ENCODE measurements at regions not wholly inside any gene's neighbourhood (a gene's known extent, or its start where the extent isn't known, plus 50 kb on each side); places are given as distances from the start of the nearest gene placed in this dataset.

DNA sequence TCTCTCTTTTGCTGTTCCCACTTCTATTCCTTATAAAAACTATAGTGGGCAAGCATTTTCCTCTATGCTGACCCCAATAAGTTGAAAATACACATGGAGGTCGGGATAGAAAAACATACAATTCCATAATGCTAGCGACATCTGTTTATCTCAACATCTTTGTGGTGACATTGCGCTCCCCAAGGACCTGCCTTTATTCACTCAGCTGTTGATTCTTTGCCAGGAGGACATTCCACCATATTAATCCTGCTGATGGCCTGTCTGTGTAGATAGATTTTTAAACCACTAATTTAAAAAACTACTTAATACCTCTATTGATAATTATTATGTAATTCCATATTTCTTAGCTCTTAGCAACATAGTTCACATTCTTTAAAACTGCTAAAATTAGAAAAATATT lies 555.3 kb upstream of the MAP3K7 start:
- no peak for DNase-seq (ENCODE audit: low read depth in 4 of 4, low spot score in 3 of 4)

DNA sequence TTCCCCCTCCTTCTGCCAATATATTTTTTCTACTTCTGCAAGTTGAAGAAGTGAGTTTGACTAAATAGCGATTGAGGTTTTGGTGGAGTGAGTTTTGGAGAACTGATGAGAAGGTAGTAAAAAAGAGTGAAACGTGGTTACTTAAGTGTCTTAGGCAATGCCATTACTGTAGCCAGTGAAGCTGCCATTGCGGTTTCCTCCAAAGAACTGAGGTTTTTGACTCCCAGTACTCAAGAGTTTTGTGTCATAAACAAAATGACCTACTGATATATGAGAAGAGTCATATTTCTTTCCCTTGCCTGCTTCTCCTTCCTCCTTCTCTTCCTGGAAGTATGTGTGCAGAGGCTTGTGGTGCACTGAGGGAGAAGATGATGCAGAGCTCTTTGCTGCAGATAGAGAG lies 554.5 kb upstream of the MAP3K7 start:
- DNase-seq (ENCODE audit: low read depth in 4 of 4, low spot score in 3 of 4): no peak

DNA sequence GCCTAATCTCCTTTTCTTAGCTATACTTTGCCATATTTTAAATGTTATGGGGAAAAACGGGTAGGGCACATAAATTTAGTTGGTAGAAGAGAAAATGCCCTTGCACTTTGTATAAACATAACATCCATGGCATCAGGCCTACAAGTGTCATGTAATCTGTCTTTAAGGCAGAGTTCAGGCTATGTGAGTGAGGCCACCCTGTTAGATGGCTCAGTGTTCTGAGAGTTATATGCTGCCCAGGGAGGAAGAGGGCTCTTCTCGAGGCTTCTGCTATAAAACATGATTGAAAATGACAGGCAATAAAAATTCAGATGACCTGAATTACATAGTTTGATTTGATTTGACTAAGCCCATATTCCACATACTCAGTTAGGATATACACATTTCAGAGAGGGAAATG lies 553.6 kb upstream of the MAP3K7 start:
- no peak for DNase-seq (ENCODE audit: low read depth in 4 of 4, low spot score in 3 of 4)

DNA sequence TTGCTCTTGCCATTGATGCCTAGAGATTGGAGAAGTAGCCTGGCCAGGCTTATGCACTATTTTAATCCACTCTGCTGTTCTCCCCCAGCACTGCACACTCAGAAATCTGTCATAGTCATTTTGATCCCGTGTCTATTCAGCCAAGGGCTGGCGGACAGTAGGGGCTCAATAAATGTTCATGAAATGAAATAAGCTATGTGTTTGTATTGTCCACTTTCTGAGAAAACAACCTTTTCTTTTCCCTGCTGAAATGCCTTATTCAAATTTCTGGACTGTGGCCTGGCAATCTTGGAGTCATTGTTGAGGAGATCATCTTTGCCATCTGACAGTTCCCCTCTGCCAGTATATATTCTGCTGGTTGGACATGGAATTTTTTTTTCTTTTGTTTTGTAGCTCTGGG lies 550.4 kb upstream of the MAP3K7 start:
- DNase-seq (ENCODE audit: low read depth in 4 of 4, low spot score in 3 of 4): no peak

DNA sequence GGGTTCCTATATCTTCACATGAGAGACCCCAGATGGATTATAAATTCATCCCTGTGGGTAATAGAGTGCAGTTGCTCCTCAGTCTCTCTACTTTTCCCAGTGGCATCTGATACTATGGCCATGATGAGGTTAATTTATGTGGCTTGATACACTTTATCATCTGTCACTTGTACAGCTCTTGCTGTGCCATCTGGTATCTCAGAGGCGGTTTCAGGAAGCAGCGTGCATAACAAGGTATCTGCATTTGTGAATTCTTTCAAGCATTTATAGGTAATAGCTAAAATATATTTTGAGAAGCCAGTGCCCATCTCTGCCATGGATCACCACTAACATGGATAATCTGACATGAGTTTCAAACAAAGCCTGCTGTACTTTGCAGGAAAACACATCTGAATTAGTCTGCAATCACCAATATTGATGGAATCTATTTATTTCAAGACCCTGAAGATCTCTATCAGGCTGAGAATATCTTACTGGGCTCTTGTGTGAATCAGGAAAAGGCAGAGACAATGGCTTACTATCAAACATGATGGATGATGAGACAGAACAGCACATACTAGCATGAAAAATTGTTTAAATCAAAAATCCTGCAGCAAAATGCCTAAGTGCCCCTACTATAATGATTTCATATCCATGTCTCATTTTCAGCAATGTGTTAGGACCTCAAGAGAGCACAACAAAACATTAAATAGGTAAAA lies 548.7 kb upstream of the MAP3K7 start:
- DNase-seq (ENCODE audit: low read depth in 4 of 4, low spot score in 3 of 4): no peak

DNA sequence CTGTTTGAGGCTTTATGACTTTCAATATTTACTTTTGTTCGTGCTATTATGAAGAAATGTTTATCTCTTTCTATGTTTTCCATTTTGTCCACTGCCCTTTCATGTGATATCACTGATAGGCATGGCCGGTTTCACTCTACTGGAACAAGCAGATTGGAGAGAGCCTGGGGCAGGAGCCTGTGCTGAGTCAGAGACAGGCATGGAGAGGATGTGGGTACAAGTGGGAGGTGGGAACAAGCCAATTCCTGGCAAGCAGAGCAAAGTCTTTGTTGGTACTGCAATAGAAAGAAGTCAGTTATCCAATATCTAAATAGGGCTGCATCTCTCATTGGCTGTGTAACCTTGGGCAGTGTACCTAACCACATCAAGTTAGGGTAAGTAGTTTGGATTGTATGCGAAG lies 545.6 kb upstream of the MAP3K7 start:
- no peak for DNase-seq (ENCODE audit: low read depth in 4 of 4, low spot score in 3 of 4)

DNA sequence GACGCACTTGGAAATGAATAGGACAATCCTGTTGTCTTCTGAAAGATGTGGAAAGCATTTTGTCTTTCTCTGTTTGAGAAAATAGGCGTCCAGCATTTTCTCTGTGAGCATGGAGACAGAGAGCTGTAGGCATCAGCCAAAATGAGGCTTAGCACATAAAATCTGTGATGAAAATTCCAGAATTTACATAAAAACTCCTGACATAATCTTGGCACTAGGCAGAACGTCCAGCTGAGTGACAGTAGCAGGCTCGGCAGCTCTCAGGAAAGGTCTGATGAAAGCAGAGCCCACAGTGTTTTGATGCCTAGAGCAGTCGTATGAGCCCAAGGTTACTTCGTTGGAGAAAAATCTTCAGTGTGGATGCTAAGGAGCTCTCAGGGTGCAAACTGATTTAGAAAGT lies 543.3 kb upstream of the MAP3K7 start:
- DNase-seq (ENCODE audit: low read depth in 4 of 4, low spot score in 3 of 4): no peak

DNA sequence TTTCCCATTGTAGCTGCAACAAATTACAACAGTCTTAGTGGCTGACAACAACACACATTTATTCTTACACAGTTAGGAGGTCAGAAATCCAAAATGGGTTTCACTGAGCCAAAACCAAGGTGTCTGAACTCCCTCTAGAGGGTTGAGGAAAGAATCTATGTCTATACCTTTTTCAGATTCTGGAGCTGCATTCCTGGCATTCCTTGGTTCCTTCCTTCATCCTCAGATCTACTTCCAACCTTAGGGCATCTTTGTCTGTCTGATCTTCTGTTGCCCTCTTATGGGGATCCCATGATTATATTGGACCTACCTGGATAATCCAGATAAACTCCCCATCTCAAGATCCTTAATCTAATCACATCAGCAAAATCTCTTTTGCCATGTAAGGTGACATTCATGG lies 540.9 kb upstream of the MAP3K7 start:
- DNase-seq (ENCODE audit: low read depth in 4 of 4, low spot score in 3 of 4): no peak

DNA sequence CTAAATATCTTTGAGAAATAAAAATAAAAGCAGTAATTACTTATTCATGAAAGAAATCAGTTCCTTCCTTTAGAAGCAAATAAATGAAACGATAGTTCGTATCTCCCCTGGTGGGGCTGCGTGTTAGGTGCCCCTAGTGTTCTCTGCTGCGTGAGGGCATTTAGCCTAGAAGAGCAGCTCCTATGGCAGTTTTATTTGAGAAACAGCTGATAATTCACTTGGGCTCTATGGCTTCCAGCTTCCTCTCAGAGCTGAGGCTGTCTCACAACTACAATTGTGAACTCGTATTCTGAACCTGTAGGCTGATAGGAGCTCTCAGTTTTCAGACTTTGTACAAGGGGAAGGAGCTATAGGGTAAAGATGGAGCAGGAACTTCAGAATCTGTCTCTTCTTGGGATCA lies 540.0 kb upstream of the MAP3K7 start:
- no peak for DNase-seq (ENCODE audit: low read depth in 4 of 4, low spot score in 3 of 4)

DNA sequence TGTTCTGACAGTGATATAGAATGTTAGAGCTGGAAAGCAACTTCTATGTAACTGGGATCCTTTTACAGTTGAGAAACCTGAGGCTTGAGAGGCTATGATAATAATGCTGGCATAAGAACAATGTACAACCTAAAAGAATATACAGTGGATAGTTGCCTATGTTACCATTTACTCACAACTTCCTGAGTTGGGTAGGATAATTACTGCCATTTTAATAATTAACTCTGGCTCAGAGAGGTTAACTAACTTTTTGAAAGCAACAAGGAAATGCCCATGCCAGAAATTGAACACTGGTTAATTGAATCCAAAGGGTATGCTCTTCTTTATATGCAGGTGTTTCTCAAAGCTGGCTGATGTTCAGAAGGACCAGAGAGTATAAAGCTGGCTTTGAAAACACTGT lies 530.7 kb upstream of the MAP3K7 start:
- no peak for DNase-seq (ENCODE audit: low read depth in 4 of 4, low spot score in 3 of 4)

DNA sequence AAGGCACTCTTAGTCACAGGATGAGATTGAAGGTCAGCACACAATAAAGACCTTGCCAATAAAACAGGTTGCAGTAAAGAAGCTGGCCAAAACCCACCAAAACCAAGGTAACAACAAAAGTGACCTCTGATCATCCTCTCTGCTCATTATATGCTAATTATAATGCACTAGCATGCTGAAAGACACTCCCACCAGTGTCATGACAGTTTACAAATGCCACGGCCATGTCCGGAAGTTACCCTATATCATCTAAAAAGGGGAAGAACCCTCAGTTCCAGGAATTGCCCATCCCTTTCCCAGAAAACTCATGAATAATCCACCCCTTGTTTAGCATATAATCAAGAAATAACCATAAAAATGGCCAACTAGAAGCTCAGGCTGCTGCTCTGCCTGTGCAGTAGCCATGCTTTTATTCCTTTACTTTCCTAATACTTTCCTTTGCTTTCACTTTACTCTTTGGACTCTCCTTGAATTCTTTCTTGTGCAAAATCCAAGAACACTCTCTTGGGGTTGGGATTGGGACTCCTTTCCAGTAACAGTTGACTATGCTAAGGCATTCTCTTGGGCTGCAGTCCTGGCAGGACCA lies 527.3 kb upstream of the MAP3K7 start:
- no peak for DNase-seq (ENCODE audit: low read depth in 4 of 4, low spot score in 3 of 4)

DNA sequence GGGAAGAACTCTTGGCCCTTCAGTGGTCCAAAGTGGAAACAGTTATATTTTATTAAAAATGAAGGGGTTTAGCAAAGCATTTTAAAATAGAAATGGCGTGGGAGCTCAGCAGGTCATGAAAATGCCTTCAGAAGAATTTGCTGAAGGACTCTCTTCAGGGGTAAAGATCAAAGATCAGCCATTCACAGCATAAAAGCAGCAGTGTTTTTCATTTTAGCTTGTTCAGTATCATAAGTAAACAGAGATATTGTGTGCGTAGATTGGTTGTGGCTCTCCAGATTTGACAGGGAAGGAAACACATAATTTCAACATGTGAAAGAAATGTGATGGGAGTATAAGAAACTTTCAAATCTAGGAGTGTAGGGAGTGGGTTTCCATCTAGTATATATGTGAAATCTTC lies 519.2 kb upstream of the MAP3K7 start:
- DNase-seq (ENCODE audit: low read depth in 4 of 4, low spot score in 3 of 4): no peak

DNA sequence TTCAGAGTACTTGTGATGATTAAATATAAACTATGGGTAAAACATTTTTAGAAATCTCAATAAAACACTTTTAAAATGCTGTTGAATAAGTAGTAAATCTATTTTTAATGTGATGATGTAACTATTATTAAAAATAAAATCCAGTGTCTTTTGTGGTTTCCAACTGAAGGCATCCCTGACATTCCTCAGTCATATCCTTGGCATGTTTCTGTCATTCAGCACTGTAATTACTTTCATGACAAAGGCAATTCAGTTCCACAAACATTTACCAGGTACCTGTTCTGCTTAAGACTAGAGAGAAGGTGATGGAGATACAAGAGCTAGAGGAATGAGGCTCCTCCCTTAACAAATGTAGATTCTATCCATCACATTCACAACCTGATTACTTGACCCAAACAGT lies 518.7 kb upstream of the MAP3K7 start:
- no peak for DNase-seq (ENCODE audit: low read depth in 4 of 4, low spot score in 3 of 4)

DNA sequence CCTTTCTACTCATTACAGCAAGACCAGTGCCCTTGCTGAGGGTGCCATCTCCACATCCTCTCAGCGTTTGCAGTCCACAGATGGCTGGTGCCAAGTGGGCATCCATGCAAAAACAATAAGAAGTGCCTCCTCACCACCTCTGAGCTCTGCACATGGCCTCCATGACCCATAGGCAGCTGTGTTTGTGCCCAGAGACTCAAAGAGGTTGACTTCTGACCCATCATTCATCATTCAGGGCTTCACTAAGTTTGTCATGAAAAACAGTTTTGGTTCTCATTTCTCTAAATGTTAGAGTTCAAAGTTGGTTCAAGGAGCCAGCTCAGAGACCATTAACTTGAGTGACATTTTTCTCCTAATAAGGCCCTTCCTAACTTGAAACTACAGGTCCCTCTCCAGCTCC lies 512.6 kb upstream of the MAP3K7 start:
- DNase-seq (ENCODE audit: low read depth in 4 of 4, low spot score in 3 of 4): no peak

DNA sequence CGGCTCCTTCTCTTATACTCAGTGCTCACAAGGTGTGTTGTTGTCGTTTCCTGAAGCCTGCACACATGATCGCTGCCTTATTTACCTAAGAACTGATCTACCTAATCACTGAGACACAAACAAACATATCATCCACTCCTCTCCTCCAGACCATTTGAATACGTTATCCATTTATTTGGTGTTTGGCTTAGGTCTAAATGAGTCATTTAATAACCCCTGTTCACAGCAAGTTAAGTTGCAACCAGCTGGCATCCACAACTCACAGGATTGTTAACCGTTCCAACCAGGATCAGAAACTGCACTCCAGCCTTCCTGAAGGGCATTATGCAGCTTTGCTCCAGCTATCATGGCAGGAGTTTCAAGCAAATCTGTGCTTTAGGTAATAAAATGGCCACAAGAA lies 511.1 kb upstream of the MAP3K7 start:
- no peak for DNase-seq (ENCODE audit: low read depth in 4 of 4, low spot score in 3 of 4)

DNA sequence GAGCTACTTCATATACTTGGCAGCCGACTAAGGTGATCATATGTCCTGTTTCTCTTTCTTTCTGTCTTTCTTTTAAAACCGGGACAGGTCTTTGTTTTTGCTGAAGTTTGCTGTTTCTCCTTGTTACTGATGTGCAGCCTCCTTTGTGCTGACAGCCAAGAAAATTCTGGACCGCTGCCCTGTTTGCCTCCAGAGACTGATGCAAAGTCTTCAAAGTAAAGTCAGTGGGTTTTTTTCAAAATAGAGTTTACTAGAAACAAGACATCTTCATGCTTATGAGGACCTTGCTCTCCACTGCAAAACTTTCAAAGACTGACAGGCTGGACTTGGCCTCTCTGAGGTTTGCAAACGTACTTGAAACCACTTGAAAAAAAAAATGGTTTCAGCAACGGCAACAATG lies 510.5 kb upstream of the MAP3K7 start:
- no peak for DNase-seq (ENCODE audit: low read depth in 4 of 4, low spot score in 3 of 4)

DNA sequence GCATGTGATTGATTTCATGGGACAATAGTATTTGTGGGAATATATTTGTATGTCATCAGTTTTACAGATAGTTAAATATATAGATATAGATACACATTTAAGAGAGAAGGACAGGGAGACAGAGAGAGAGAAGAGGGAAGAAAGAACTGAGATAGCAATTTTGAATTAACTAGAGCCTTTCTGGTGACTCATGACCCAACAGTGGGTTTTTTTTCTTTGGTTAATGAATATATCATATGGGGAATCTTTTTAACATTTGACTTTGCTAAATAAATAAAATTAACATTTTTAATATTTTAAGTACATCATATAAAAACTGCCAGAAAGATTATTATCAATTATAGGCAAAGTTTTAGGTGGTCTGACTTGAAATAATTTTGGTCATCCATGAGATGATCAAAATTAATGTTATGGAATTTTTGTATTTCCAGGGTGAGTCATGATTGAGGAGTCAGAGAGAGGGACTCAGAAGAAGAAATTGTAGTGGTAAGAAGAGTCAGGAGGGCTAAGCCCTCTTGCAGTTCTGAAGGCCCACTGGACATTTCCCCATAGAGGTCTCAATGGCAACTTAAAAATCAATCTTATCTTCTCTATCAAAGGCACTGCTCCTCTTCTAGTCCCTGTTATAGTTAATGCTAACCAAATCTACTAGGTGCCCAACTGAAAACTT lies 508.1 kb upstream of the MAP3K7 start:
- DNase-seq (ENCODE audit: low read depth in 4 of 4, low spot score in 3 of 4): no peak

DNA sequence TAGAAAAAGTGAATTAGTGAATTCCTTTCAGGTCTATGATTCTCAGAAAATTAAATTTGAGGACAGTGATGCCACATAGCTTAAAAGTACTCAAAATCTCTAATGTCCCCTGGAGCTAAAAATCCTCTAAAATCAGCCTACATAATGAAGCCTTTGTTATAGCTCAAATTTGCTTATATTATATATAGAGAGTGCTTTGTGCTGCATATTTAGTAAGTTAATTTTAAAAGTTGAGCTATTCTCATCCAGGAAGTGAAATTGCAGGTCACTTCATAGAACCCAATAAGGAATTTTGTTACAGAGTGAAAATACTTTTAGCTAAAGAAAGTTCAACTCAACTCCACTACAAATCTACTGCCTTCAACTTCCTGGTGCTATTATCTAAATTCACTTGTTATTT lies 507.5 kb upstream of the MAP3K7 start:
- no peak for DNase-seq (ENCODE audit: low read depth in 4 of 4, low spot score in 3 of 4)

DNA sequence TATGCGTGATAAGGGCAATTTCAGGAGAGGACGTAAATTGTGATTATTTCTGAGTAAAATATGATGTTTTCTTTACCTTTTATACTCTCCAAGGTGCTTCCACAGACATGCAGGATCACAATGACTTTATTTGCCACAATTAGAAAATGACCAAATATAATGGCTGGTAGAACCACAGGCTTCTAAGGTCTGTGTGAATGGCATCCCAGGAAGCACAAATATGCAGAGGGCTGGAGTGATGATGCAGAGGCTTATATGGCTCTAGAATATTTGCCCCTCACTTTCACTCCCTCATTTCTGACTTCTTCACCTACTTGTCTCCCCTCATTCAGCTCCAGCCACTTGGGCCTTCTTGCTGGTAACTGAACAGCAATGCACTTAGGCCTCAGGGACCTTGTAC lies 502.1 kb upstream of the MAP3K7 start:
- DNase-seq (ENCODE audit: low read depth in 4 of 4, low spot score in 3 of 4): no peak

DNA sequence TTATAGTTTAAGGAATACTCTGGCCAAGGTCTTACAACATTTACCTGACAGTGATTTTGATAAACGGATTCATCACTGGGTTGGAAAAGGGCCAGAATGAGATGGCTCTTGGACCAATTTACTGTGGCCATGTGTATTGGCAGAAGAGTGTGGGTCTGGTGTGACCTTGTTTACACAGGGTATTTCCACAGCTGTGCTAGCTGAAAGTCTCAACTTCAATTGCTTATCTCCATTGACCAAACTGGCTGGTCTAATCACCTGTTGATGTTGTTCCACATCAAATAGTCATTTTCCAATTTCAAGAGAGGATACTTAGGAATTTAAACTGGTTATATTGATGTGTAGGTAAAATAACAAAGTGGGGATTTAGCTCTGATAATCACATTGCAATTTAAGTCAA lies 501.6 kb upstream of the MAP3K7 start:
- no peak for DNase-seq (ENCODE audit: low read depth in 4 of 4, low spot score in 3 of 4)

DNA sequence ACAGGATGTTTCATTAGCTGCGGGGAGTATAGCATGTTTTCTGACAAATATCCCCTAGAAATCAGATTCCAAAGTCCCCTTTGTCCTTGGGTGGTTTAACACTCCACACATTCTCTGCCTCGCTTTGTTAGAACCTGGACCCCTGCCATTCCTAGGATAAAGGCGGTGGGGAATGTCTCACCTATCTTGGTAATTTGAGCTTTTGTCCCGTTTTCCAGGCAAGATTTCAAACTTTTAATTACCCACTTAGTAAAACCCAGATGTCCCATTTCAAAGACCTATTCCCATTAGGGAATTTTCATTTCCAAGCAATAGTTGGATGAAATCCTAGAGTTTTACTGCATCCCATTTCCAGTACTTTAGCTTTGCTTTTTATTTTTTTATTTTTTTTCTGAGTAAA lies 501.0 kb upstream of the MAP3K7 start:
- DNase-seq (ENCODE audit: low read depth in 4 of 4, low spot score in 3 of 4): peak in 2 of 4 donors; percentile 37 to 42

DNA sequence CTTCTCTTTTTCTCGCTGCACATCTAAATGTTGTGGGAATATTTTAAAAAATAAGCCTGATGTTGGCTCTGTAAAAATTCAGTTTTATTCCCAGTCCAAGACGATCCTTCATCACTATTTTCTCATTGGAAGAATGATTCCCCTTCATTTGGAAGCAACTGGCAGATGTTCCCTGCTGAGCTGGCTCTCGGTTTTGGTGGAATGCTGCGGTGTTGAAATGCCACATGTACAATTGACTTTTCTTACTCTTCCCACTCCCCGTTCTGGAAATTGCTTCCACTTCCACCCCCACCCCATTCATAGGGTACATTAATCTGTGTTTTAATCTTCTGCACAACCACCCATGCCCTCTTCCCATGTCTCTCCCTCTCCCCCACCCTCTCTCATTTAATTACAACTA lies 496.3 kb upstream of the MAP3K7 start:
- DNase-seq (ENCODE audit: low read depth in 4 of 4, low spot score in 3 of 4): no peak
